Fibroblast of skin of left quadriceps (primary cell): ENCODE measurements at regions not wholly inside any gene's neighbourhood (a gene's known extent, or its start where the extent isn't known, plus 50 kb on each side); places are given as distances from the start of the nearest gene placed in this dataset.
A peak's percentile ranks its signal among the peaks of the same experiment; 100 is the strongest.

Source experiments
- DNase-seq, 2 experiments: peaks; one replicate each; pipeline ENCODE4 v3.0.0-alpha.2; 2013; ENCODE audit warnings: low read depth in 2 of 2

DNA sequence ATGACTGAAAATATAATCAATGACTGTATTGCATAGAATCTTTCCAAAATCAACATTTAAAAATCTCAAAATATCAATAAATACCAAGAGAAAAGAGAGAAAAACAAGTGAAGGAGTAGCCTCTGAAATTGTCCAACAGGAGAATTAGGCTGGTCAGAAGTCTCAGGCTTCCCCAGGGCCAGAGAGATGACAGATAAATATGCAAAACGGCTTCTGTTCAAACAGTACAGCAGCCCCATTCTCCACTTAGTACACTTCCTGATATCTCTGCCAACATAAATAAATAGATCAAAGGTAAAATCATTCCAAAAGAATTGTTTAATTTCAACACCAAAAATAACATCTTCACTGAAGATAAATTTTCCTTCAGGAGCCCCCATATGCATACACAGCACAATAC lies 204.7 kb upstream of the GABRA2 start:
- no peak for DNase-seq

DNA sequence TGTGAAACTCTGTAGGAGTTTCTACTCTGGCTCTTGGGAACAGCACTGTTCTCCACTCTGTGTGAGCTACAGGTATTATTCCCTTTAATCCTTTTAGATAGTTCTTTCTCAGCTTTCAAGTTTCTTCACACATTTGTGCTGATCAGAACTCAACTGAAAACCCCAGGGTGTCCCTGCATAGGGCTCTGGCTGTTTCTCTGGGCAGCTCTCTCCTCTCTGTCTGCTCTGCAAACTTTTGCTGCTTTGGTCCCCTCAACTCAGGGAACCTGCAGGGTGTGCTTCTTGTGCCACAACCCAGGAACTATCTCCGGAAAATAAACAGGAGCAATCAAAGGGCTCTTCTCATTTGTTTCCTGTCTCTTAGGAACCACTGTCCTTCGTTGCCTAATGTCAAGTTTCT lies 196.6 kb upstream of the GABRA2 start:
- no peak for DNase-seq

DNA sequence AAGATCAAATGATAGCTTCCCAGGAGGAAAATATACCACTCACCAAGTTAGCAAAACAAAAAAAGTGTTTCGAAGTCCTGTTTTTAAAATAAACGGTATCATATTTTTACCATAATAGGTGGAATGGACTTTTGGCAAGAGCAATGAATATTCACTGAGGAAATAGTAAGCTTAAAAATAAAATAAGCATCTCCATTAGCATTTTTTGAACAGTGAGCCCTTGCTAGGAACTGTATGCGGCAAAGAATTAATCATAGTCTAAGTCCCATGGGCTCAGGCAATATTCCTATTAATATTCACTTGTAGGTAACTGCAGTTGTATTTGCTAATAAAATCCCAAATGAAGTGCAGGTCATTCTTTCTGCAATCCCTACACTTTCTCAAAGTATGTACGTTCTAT lies 191.7 kb upstream of the GABRA2 start:
- DNase-seq = no peak

DNA sequence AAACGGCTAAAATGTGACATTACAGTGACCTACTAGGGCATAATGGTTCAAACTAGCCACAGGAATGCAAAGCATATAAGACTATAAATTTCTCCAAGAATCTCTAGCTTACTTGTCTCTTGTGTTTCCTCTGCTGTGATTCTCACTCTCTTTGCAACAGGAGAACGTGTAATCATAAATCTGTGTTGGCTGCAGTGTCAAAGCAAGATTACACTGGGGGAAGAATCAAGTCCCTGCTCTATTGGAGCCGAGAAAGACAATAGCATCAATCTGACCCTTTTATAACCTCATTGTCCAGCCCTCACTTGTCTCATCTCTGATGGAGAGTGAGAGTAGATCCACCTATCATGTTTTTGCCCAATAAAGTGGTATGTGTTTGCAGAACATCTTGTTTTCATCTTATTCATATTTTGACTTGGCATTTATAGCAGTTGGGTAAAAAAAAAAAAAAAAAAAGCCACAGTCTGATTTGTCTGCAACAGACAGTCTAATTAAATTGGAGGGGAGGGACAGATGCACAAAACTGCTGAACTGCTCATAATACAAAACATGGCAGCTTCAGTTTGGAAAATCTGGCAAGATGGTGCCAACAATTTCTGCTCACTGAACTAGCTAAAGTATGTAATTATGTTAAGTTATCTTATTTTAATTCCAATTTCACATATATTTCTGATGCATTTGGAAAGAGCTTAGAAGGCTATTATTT lies 165.0 kb upstream of the GABRA2 start:
- no peak for DNase-seq

DNA sequence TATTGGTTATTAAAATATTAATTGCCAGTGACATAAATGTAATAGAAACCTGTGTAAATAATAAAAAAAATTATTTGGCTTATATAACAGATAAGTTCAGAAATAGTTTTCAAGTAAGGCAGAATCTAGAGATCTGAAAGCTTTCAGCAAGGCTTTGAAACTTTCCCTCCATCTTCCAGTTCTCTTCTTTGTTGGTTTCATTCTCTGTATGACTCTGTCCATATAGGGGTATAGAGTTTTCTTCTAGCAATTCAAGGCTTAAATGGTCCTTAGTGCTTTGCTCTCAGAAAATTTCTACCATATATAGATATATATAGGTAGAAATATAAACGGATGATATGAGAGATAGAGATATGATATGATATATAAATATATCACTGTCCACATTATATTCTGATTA lies 160.5 kb upstream of the GABRA2 start:
- DNase-seq = no peak

DNA sequence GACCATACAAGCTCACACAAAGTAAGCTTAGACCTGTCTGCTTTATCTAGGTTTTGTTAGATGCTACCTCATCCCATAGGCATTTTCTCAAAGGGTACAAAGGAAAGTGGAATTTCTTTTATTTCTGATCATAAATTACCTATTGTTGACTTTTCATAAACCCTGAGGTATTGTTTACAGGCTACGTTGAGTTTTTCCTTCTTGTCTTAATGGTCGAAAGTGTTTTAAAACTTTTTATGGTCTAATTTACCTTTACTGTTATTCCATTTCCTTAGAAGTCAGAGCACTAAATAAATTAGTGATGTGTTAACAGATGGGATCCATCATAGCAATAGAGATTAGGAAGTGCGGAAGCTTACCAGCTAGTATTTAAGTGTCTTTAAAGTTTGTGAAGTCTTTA lies 159.2 kb upstream of the GABRA2 start:
- no peak for DNase-seq

DNA sequence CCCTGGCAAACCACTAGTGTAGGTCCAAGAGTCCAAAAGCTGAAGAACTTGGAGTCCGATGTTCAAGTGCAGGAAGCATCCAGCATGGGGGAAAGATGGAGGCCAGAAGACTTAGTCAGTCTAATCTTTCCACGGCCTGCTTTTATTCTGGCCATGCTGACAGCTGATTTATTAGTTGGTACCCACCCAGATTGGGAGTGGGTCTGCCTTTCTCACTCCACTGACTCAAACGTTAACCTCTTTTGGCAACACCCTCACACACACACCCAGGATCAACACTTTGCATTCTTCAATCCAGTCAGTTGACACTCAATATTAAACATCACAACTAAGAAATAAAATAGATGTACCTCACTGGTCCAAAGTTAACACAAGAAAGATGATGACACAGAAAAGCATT lies 134.8 kb upstream of the GABRA2 start:
- DNase-seq = no peak

DNA sequence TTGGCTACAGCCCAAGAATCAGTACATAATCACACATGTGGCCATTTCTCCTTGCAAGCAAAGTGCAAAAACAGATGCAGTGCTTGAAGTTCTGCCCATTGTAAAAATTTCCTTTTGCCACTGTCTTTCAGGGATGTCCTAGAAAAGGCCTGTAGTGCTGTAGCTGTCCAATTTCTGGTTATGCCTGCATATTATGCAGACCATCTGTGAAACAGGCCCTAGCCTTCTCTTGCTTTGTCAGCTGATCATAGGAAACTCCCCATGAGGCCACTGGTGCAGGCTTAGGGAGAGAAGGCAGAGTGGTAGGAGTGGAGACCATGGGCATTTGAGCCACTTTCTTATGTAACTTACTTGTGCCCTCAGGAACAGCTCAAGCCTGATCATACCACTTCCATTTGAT lies 130.4 kb upstream of the GABRA2 start:
- DNase-seq = no peak

DNA sequence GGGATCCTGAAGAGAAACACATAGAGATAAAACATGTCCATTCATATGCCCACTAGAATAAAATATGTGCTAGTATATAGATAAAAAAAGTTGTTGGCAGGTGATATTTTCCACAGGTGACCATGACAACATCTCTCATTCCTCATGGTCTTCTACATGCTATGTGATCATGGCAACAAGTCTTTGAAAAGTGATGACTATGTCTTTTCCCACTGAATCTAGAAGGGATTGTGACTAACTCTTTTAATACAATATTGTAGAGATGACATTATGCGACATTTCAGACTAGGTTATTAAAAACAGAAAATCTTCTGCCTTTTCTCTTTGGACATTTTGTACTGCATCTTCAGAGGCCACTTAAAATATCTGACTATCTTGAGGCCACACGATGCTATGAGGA lies 126.0 kb upstream of the GABRA2 start:
- no peak for DNase-seq

DNA sequence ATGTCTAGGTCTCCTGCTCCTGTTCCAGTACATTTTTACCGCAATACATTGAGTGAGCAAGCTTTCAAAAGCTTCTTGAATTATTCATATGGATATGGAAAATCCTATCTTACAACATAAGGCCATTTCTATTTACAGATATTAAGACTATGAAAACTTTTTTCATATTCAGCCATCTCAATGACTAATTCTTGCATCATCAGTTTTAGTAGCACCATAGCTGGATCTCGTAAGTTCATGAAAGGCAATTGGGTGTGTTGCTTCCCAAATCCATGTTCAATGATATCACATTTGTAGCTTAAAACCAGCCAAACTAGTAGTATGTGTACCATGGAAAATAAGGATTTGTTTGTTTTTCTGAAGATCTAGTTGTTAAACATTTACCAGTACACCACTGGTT lies 118.3 kb upstream of the GABRA2 start:
- no peak for DNase-seq

DNA sequence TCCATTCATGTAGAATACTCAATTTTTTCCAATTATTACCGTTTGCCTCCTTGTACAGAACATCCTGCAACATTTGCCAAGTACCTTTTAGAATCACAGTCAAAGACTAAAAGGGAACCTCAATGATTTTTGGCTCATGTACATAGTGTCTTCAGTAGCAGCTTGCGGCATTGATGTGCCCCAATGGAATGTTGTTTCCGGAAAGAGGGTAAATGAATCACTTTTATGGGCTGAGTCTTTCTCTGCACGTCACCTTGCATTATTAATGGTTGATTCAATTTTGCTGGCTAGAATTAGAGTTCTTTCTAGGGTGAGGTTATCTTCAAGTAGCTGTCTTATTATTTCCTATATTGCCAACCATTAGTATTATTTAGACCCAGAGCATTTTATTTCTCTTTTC lies 116.9 kb upstream of the GABRA2 start:
- DNase-seq = peak in 1 of 2 experiments; percentile 14

DNA sequence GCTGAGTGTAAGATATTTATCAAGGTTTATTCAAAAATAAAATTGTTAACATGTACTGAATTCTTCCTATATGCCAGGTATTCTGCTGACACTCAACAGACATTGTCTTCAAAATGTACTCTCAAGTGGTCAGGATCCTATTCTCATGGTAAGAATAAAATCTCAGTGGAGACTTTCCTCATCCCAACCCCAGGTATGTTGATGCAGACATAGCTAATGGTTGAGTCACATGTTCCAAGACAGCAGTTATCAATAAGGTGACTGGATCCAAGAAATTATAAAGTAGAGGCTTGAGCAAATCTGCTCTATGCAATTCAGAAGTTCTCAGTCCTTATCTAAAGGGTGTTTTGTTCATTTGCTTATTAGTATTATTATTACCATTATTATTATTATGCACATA lies 115.2 kb upstream of the GABRA2 start:
- DNase-seq = no peak

DNA sequence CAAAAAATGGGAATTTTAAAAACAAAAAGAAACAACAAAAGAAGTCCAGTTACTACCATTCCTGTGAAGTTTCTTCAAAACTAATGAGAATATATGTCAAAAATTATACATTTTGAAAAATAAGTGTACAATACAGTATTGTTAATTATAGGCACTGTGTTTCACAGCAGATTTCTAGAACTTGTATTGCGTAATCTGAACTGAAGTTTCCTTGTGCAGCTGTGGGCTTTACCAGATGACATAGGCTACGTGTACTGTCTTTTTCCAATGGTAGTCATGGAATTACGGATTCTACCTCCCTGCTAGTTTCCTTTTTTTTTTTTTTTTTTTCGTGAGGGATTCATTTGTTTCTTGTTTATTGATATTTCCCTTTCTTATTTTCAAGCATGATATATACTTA lies 113.8 kb upstream of the GABRA2 start:
- no peak for DNase-seq

DNA sequence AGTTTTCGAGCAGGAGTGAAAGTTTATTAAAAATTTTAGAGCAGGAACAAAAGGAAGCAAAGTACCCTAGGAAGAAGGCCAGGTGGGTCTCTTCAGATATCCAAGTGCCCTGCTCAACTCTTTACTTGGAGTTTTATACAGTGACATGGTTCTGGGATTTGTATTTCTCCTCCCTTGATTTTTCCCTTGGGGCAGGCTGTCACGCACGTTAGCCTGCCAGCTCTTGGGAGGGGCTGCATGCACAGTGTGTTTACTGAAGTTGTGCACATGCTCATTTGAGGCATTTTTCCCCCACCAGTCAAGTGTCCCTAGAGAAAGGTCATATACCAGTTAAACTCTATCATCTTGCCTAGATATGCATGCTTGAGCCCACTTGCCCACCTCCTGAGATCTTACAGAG lies 102.5 kb upstream of the GABRA2 start:
- DNase-seq = no peak

DNA sequence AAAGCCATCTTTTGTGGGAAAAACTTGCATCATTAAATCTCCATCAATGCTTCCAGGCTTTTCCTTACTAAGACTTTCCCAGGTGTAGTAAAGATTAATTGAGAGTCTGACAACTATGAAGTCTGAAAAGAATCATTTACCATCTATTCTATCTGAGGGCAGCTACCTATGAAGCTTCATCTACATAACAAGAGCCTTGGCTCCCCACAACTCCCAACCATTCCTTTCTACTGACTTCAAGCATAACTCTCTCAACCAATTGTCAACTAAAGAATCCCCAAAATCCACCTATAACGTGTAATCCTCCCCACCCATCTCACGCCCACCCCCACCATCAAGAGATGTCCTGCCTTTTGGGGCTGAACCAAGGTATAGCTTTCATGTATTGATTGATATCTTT lies 101.5 kb upstream of the GABRA2 start:
- no peak for DNase-seq

DNA sequence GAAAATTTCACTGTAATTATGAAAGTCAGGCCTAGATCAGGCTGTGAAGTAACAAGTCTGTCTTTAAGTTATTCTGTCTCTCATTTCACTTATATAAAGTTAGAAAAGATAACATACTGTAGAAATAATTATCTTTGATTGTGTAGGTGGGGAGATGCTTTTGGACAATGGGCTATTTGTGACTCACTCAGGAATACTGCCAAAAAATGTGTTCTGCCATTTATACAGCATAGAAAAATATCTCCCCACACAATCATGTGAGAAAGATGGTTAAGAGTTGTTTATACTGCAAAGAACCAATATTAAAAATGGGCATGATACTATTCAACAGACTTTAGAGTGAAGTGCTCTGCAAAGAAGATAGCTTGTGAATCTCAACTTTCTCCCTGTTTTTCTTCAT lies 95.0 kb upstream of the GABRA2 start:
- no peak for DNase-seq

DNA sequence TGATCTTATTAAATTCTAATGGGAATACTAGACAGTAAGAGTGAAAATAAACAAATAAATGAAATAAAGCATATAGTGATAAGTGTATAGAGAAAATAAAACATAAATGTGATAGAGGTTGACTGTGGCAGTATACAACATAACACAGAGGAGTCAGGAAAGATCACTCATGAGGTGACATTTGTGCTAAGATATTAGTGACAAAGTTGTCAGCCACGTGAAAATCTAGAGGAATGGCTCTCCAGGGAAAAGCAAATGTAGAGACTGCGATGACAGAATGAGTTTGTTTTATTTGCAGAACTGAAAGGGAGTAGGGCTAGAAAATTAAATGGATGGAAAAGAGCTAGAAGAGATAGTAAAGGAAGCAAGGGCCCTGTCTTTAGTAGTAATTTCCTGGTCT lies 72.8 kb upstream of the GABRA2 start:
- no peak for DNase-seq

DNA sequence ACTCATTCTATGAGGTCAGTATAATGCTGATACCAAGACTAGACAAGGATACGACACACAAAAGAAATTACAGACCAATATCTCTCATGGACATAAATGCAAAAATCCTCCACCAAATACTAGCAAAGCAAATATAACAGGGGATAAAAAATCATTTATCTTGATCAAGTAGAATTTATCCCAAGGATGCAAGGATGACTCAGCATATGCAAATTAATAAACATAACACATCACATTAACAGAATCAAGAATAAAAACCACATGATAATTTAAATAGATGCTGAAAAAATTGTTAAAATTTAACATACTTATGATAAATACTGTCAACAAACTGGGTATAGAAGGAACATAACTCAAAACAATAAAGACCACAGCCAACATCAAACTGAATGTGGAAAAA lies 69.4 kb upstream of the GABRA2 start:
- DNase-seq = no peak

DNA sequence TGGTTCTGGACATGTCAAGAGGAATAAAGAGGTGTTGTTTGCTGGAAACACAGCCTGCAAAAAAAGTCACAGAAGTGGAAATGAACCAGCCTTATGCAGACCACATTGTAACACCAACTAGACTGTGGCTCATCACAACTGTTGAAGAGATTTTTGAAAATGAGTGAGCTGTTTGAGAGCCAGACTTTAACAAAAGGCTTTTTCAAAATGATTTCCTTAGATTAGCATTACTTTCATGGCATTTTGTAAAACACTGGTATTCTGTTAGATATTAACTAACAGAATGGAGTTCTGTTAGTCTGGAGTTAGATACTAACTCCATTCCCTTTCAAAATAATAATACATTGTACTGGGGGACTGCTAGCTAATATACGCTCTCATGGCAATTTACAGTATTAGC lies 60.6 kb upstream of the GABRA2 start:
- DNase-seq = no peak

DNA sequence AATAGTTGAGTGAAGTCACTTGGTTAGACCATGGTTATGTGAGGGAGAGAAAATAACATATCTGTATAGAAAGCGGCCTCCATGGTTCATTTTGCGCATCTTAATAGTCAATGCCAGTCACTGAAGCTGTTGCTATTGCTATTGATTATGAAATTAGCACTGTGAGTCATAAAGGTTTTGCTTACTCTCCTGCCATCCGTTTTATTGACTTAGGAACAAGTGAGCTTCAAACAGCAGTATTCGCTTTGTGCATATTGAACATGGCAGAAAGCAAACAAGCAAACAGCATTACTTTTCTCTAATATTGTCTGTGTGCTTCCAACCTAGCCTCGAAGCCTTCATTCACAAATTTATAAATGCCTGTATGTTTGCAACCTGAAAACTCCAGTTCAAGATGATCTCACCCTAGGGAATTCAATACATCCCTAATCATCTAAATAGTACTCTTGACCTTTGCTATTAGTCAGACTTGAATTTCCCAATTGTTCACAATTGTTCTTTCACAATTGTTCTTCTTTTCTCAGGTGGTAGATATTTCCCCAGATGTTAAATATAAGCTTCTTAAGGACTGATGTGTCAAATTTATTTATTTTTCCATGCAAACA lies 55.9 kb upstream of the GABRA2 start:
- no peak for DNase-seq

DNA sequence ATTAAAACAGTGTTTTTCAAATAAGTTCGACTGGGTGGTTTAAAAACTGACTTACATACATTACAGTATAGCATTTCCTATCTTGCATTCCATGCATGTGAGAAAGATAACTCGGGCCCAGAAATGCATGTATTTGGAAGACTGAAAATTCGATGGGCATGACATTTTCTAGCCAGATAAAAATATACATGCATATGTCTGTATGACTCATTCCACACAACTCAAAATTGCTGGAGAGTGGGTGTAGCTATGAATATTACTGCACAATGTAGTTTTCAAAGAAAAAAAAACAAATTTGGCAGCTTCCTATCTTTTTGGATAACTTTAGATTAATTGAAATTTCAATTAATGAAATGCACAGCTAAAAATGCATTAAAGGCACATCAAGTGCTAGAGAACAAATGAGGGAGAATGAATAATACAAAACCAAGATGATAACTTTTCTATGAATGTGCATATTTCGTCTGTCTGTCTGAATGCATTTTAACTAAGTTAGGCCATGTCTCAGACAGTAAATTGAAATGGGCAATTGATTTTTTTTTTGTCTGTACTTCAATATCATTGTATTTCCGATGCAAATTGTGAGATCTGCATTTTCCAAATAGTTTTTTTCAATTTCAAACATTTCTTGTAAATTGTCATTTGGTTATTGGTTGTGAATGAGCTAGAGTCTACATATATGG lies 54.5 kb upstream of the GABRA2 start:
- no peak for DNase-seq

DNA sequence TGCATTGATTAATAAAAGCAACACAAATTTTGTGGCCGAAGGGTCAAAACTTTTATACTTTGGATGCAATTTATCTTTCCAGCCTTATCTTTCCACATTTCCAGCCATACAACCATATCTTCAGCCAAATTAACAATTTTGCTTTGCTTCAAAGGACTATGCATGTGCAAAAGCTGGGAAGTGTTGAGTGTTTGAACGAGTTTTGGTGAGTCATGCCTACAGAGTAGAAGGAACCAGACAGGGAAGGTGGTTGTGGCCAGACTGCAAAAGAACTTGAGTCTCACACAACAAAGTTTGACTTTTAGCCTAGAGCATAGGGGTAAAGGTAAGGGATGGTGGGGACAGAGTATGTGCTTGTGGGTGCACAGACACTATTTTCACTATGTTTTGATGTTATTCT lies 53.0 kb upstream of the GABRA2 start:
- no peak for DNase-seq

DNA sequence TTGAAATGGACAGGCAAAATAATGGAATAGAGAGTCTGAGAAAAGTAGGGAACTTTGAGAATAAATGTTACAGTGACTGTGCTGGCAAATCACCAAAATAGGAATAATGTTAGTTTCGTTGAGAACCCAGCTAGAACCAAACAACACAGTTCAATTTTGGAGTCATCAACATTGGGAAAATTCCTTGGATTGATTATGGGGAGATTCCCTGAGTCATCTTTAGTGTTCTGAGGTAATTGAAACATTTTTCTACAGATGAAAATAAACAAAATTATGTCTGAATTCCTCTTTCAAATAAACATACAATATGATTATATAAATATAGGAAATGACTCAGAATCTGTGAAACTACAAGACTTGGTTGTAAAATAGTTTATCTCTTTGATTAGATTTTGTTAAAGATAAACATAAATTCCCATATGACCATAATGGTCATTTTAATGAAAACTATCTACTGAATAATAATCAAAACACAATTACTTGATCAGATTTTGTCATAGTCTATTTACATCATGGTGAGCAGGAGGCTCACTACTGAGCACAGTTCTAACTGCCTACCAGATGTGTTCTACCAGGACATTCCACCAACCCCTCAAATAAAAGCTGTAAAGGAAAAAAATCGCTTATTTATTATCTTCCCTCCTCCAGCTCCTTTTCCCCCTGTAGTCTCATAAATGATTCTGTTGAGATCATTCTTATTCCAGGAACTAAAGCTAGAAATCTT lies 51.4 kb upstream of the GABRA2 start:
- no peak for DNase-seq
